GM18909 (cell line): ENCODE measurements at regions not wholly inside any gene's neighbourhood (a gene's known extent, or its start where the extent isn't known, plus 50 kb on each side); places are given as distances from the start of the nearest gene placed in this dataset.
"Not testable (repeated sequence)": the region's sequence is repeated elsewhere in the genome, so short reads cannot be mapped to it uniquely, and the experiment has no call there.

ENCODE experiments used
- ATAC-seq: cut with Tn5 transposase; IDR thresholded peaks from one replicate; pipeline ENCODE4 v1.9.1; 2021; ENCODE audit warnings: mild to moderate bottlenecking; ENCODE audit not compliant: unreplicated experiment, poor library complexity

GRCh38 chr5:101539315-101539714 is 636.2 kb upstream of the ST8SIA4 start:
- ATAC-seq = no peak

GRCh38 chr5:101535626-101536025 is 632.5 kb upstream of the ST8SIA4 start:
- no peak for ATAC-seq

- no peak for ATAC-seq
These were observed 631.5 kb upstream of the ST8SIA4 start for GRCh38 chr5:101534491-101535110.

GRCh38 chr5:101532430-101532829 is 629.3 kb upstream of the ST8SIA4 start:
- no peak for ATAC-seq

- ATAC-seq = no peak
These were observed 627.9 kb upstream of the ST8SIA4 start for GRCh38 chr5:101531026-101531425.

- not testable (repeated sequence) for ATAC-seq
These were observed 626.0 kb upstream of the ST8SIA4 start for GRCh38 chr5:101529094-101529493.

GRCh38 chr5:101520417-101520816 is 617.3 kb upstream of the ST8SIA4 start:
- no peak for ATAC-seq

GRCh38 chr5:101517795-101518194 is 614.7 kb upstream of the ST8SIA4 start:
- ATAC-seq = no peak

GRCh38 chr5:101515721-101516120 is 612.6 kb upstream of the ST8SIA4 start:
- no peak for ATAC-seq

GRCh38 chr5:101505891-101506570 is 602.9 kb upstream of the ST8SIA4 start:
- ATAC-seq = no peak

- ATAC-seq = no peak
These were observed 579.8 kb upstream of the ST8SIA4 start for GRCh38 chr5:101482931-101483330.

GRCh38 chr5:101473483-101473882 is 570.4 kb upstream of the ST8SIA4 start:
- ATAC-seq = no peak

- ATAC-seq = no peak
These were observed 558.4 kb upstream of the ST8SIA4 start for GRCh38 chr5:101461455-101461854.

- ATAC-seq = no peak
These were observed 555.5 kb upstream of the ST8SIA4 start for GRCh38 chr5:101458587-101458986.

- ATAC-seq = no peak
These were observed 552.8 kb upstream of the ST8SIA4 start for GRCh38 chr5:101455851-101456250.

GRCh38 chr5:101455048-101455447 is 552.0 kb upstream of the ST8SIA4 start:
- ATAC-seq = no peak

GRCh38 chr5:101442281-101442680 is 539.2 kb upstream of the ST8SIA4 start:
- ATAC-seq = not testable (repeated sequence)

- no peak for ATAC-seq
These were observed 537.1 kb upstream of the ST8SIA4 start for GRCh38 chr5:101440173-101440572.

GRCh38 chr5:101437351-101437750 is 534.3 kb upstream of the ST8SIA4 start:
- no peak for ATAC-seq

GRCh38 chr5:101435768-101436167 is 532.7 kb upstream of the ST8SIA4 start:
- ATAC-seq = no peak

GRCh38 chr5:101431201-101431600 is 528.1 kb upstream of the ST8SIA4 start:
- ATAC-seq = no peak

- ATAC-seq = no peak
These were observed 527.5 kb upstream of the ST8SIA4 start for GRCh38 chr5:101430551-101430950.
